ENCODE measurements at regions not wholly inside any gene's neighbourhood (a gene's known extent, or its start where the extent isn't known, plus 50 kb on each side); places are given as distances from the start of the nearest gene placed in this dataset.

GRCh38 chr1:168865850-168866620 is 137.0 kb upstream of the DPT start:
- DNase-seq (ENCODE audit: extremely low read depth, low read depth): no peak

GRCh38 chr1:168867941-168868634 is 139.1 kb upstream of the DPT start:
- DNase-seq (ENCODE audit: extremely low read depth, low read depth): no peak

- DNase-seq (ENCODE audit: extremely low read depth, low read depth): no peak
Observed at GRCh38 chr1:168871531-168871930, 142.5 kb upstream of the DPT start.

- no peak for DNase-seq (ENCODE audit: extremely low read depth, low read depth)
Observed at GRCh38 chr1:168875831-168876230, 146.8 kb upstream of the DPT start.

GRCh38 chr1:168876830-168877229 is 147.8 kb upstream of the DPT start:
- no peak for DNase-seq (ENCODE audit: extremely low read depth, low read depth)

GRCh38 chr1:168879896-168880734 is 151.1 kb upstream of the DPT start:
- DNase-seq (ENCODE audit: extremely low read depth, low read depth): no peak

- no peak for DNase-seq (ENCODE audit: extremely low read depth, low read depth)
Observed at GRCh38 chr1:168881656-168882260, 152.8 kb upstream of the DPT start.

GRCh38 chr1:168887381-168887780 is 158.4 kb upstream of the DPT start:
- DNase-seq (ENCODE audit: extremely low read depth, low read depth): no peak

- no peak for DNase-seq (ENCODE audit: extremely low read depth, low read depth)
Observed at GRCh38 chr1:168888418-168888817, 159.4 kb upstream of the DPT start.

GRCh38 chr1:168892931-168893330 is 163.9 kb upstream of the DPT start:
- no peak for DNase-seq (ENCODE audit: extremely low read depth, low read depth)

- DNase-seq (ENCODE audit: extremely low read depth, low read depth): no peak
Observed at GRCh38 chr1:168893359-168893801, 164.4 kb upstream of the DPT start.

GRCh38 chr1:168894397-168894903 is 165.4 kb upstream of the DPT start:
- DNase-seq (ENCODE audit: extremely low read depth, low read depth): no peak

- no peak for DNase-seq (ENCODE audit: extremely low read depth, low read depth)
Observed at GRCh38 chr1:168897249-168897648, 168.2 kb upstream of the DPT start.

GRCh38 chr1:168903237-168903830 is 174.3 kb upstream of the DPT start:
- DNase-seq (ENCODE audit: extremely low read depth, low read depth): no peak

- no peak for DNase-seq (ENCODE audit: extremely low read depth, low read depth)
Observed at GRCh38 chr1:168905633-168906032, 176.6 kb upstream of the DPT start.

- DNase-seq (ENCODE audit: extremely low read depth, low read depth): no peak
Observed at GRCh38 chr1:168906367-168906766, 177.4 kb upstream of the DPT start.

GRCh38 chr1:168907053-168907452 is 178.0 kb upstream of the DPT start:
- DNase-seq (ENCODE audit: extremely low read depth, low read depth): no peak

- no peak for DNase-seq (ENCODE audit: extremely low read depth, low read depth)
Observed at GRCh38 chr1:168907786-168908348, 178.9 kb upstream of the DPT start.

- DNase-seq (ENCODE audit: extremely low read depth, low read depth): no peak
Observed at GRCh38 chr1:168910403-168910802, 181.4 kb upstream of the DPT start.

- DNase-seq (ENCODE audit: extremely low read depth, low read depth): no peak
Observed at GRCh38 chr1:168911370-168911769, 182.4 kb upstream of the DPT start.
